ENCODE measurements at regions not wholly inside any gene's neighbourhood (a gene's known extent, or its start where the extent isn't known, plus 50 kb on each side); places are given as distances from the start of the nearest gene placed in this dataset.

GRCh38 chr2:146461068-146461467 lies 1383.8 kb upstream of the ACVR2A start:
- no peak overlapping the region for H3K27ac Mint-ChIP-seq
- no peaks in the 10 kb centered on the region for H3K4me1 Mint-ChIP-seq
- ATAC-seq (no peak), DNase-seq (no peak)
- no peak overlapping the region for H3K4me3 Mint-ChIP-seq
- H3K9me3 ChIP-seq (ENCODE audit: control insufficient read depth, low read length, poor library complexity, severe bottlenecking) = no peaks in the 10 kb centered on the region
- no peaks in the 10 kb centered on the region for H3K36me3 Mint-ChIP-seq (ENCODE audit: low read depth)
- H3K27me3 Mint-ChIP-seq = no peaks in the 10 kb centered on the region

GRCh38 chr2:146458585-146458984 lies 1386.2 kb upstream of the ACVR2A start:
- no peaks in the 10 kb centered on the region for H3K4me1 Mint-ChIP-seq
- ATAC-seq = no peak
- H3K9me3 ChIP-seq (ENCODE audit: control insufficient read depth, low read length, poor library complexity, severe bottlenecking) = no peaks in the 10 kb centered on the region
- H3K27me3 Mint-ChIP-seq = no peaks in the 10 kb centered on the region
- H3K36me3 Mint-ChIP-seq (ENCODE audit: low read depth) = no peaks in the 10 kb centered on the region
- H3K27ac Mint-ChIP-seq = no peak overlapping the region
- DNase-seq = no peak
- no peak overlapping the region for H3K4me3 Mint-ChIP-seq

GRCh38 chr2:146457221-146457620 lies 1387.6 kb upstream of the ACVR2A start:
- DNase-seq (no peak), ATAC-seq (no peak)
- H3K36me3 Mint-ChIP-seq (ENCODE audit: low read depth) = no peaks in the 10 kb centered on the region
- H3K9me3 ChIP-seq (ENCODE audit: control insufficient read depth, low read length, poor library complexity, severe bottlenecking) = no peaks in the 10 kb centered on the region
- no peak overlapping the region for H3K27ac Mint-ChIP-seq
- no peak overlapping the region for H3K4me3 Mint-ChIP-seq
- no peaks in the 10 kb centered on the region for H3K27me3 Mint-ChIP-seq
- H3K4me1 Mint-ChIP-seq = no peaks in the 10 kb centered on the region

- Mint-ChIP-seq H3K4me3 (no peak overlapping the region), H3K27me3 (no peaks in the 10 kb centered on the region), H3K27ac (no peak overlapping the region), H3K4me1 (no peaks in the 10 kb centered on the region), H3K36me3 (ENCODE audit: low read depth) (no peaks in the 10 kb centered on the region)
- DNase-seq = no peak
- no peak for ATAC-seq
- H3K9me3 ChIP-seq (ENCODE audit: control insufficient read depth, low read length, poor library complexity, severe bottlenecking) = no peaks in the 10 kb centered on the region
Measured at GRCh38 chr2:146455325-146455724, 1389.5 kb upstream of the ACVR2A start.

- no peak for DNase-seq
- H3K4me3 Mint-ChIP-seq = no peak overlapping the region
- H3K4me1 Mint-ChIP-seq = no peaks in the 10 kb centered on the region
- no peaks in the 10 kb centered on the region for H3K27me3 Mint-ChIP-seq
- no peak overlapping the region for H3K27ac Mint-ChIP-seq
- no peak for ATAC-seq
- H3K9me3 ChIP-seq (ENCODE audit: control insufficient read depth, low read length, poor library complexity, severe bottlenecking) = no peaks in the 10 kb centered on the region
- no peaks in the 10 kb centered on the region for H3K36me3 Mint-ChIP-seq (ENCODE audit: low read depth)
Measured at GRCh38 chr2:146451972-146452371, 1392.9 kb upstream of the ACVR2A start.

- H3K27ac Mint-ChIP-seq = no peak overlapping the region
- no peaks in the 10 kb centered on the region for H3K4me1 Mint-ChIP-seq
- no peak for ATAC-seq
- DNase-seq = no peak
- no peak overlapping the region for H3K4me3 Mint-ChIP-seq
- no peaks in the 10 kb centered on the region for H3K27me3 Mint-ChIP-seq
- no peaks in the 10 kb centered on the region for H3K36me3 Mint-ChIP-seq (ENCODE audit: low read depth)
- H3K9me3 ChIP-seq (ENCODE audit: control insufficient read depth, low read length, poor library complexity, severe bottlenecking) = no peaks in the 10 kb centered on the region
Measured at GRCh38 chr2:146450131-146450530, 1394.7 kb upstream of the ACVR2A start.

- DNase-seq (no peak), ATAC-seq (no peak)
- H3K27ac Mint-ChIP-seq = no peak overlapping the region
- no peaks in the 10 kb centered on the region for H3K9me3 ChIP-seq (ENCODE audit: control insufficient read depth, low read length, poor library complexity, severe bottlenecking)
- H3K4me3 Mint-ChIP-seq = no peak overlapping the region
- H3K27me3 Mint-ChIP-seq = no peaks in the 10 kb centered on the region
- H3K4me1 Mint-ChIP-seq = no peaks in the 10 kb centered on the region
- H3K36me3 Mint-ChIP-seq (ENCODE audit: low read depth) = no peaks in the 10 kb centered on the region
Measured at GRCh38 chr2:146444987-146445386, 1399.8 kb upstream of the ACVR2A start.

GRCh38 chr2:146444085-146444484 lies 1400.7 kb upstream of the ACVR2A start:
- no peaks in the 10 kb centered on the region for H3K9me3 ChIP-seq (ENCODE audit: control insufficient read depth, low read length, poor library complexity, severe bottlenecking)
- DNase-seq (no peak), ATAC-seq (no peak)
- H3K4me3 Mint-ChIP-seq = no peak overlapping the region
- no peaks in the 10 kb centered on the region for H3K27me3 Mint-ChIP-seq
- H3K4me1 Mint-ChIP-seq = no peaks in the 10 kb centered on the region
- H3K27ac Mint-ChIP-seq = no peak overlapping the region
- no peaks in the 10 kb centered on the region for H3K36me3 Mint-ChIP-seq (ENCODE audit: low read depth)

- no peak for DNase-seq
- no peaks in the 10 kb centered on the region for H3K4me1 Mint-ChIP-seq
- no peaks in the 10 kb centered on the region for H3K36me3 Mint-ChIP-seq (ENCODE audit: low read depth)
- H3K27ac Mint-ChIP-seq = no peak overlapping the region
- no peak overlapping the region for H3K4me3 Mint-ChIP-seq
- H3K9me3 ChIP-seq (ENCODE audit: control insufficient read depth, low read length, poor library complexity, severe bottlenecking) = no peaks in the 10 kb centered on the region
- no peaks in the 10 kb centered on the region for H3K27me3 Mint-ChIP-seq
- ATAC-seq = no peak
Measured at GRCh38 chr2:146438246-146438645, 1406.6 kb upstream of the ACVR2A start.

- Mint-ChIP-seq H3K4me3 (no peak overlapping the region), H3K4me1 (no peaks in the 10 kb centered on the region), H3K27ac (no peak overlapping the region), H3K36me3 (ENCODE audit: low read depth) (no peaks in the 10 kb centered on the region), H3K27me3 (no peaks in the 10 kb centered on the region)
- no peak for ATAC-seq
- H3K9me3 ChIP-seq (ENCODE audit: control insufficient read depth, low read length, poor library complexity, severe bottlenecking) = no peaks in the 10 kb centered on the region
- DNase-seq = no peak
Measured at GRCh38 chr2:146437712-146438111, 1407.1 kb upstream of the ACVR2A start.

GRCh38 chr2:146433116-146433875 lies 1411.5 kb upstream of the ACVR2A start:
- Mint-ChIP-seq H3K4me1 (no peaks in the 10 kb centered on the region), H3K27ac (no peak overlapping the region)
- no peak for DNase-seq

GRCh38 chr2:146429366-146429765 lies 1415.5 kb upstream of the ACVR2A start:
- Mint-ChIP-seq H3K4me3 (no peak overlapping the region), H3K27me3 (no peaks in the 10 kb centered on the region), H3K36me3 (ENCODE audit: low read depth) (no peaks in the 10 kb centered on the region), H3K27ac (no peak overlapping the region), H3K4me1 (no peaks in the 10 kb centered on the region)
- H3K9me3 ChIP-seq (ENCODE audit: control insufficient read depth, low read length, poor library complexity, severe bottlenecking) = no peaks in the 10 kb centered on the region
- no peak for DNase-seq
- no peak for ATAC-seq

More at GRCh38 chr2:146433116-146433875, 1411.5 kb upstream of the ACVR2A start:
- ATAC-seq = no peak
- H3K9me3 ChIP-seq (ENCODE audit: control insufficient read depth, low read length, poor library complexity, severe bottlenecking) = no peaks in the 10 kb centered on the region
- Mint-ChIP-seq H3K36me3 (ENCODE audit: low read depth) (no peaks in the 10 kb centered on the region), H3K27me3 (no peaks in the 10 kb centered on the region), H3K4me3 (no peak overlapping the region)

GRCh38 chr2:146417942-146418341 lies 1426.9 kb upstream of the ACVR2A start:
- ATAC-seq = no peak
- Mint-ChIP-seq H3K4me3 (no peak overlapping the region), H3K4me1 (no peaks in the 10 kb centered on the region), H3K27ac (no peak overlapping the region), H3K36me3 (ENCODE audit: low read depth) (no peaks in the 10 kb centered on the region), H3K27me3 (no peaks in the 10 kb centered on the region)
- H3K9me3 ChIP-seq (ENCODE audit: control insufficient read depth, low read length, poor library complexity, severe bottlenecking) = no peaks in the 10 kb centered on the region
- no peak for DNase-seq

GRCh38 chr2:146415291-146415690 lies 1429.5 kb upstream of the ACVR2A start:
- no peaks in the 10 kb centered on the region for H3K36me3 Mint-ChIP-seq (ENCODE audit: low read depth)
- DNase-seq (no peak), ATAC-seq (no peak)
- no peaks in the 10 kb centered on the region for H3K9me3 ChIP-seq (ENCODE audit: control insufficient read depth, low read length, poor library complexity, severe bottlenecking)
- H3K27me3 Mint-ChIP-seq = no peaks in the 10 kb centered on the region
- no peak overlapping the region for H3K27ac Mint-ChIP-seq
- no peak overlapping the region for H3K4me3 Mint-ChIP-seq
- no peaks in the 10 kb centered on the region for H3K4me1 Mint-ChIP-seq
